Adrenal gland (tissue), 5 donors: ENCODE measurements at regions not wholly inside any gene's neighbourhood (a gene's known extent, or its start where the extent isn't known, plus 50 kb on each side); places are given as distances from the start of the nearest gene placed in this dataset.

Experiments used
- CTCF ChIP-seq, 6 experiments: fragments of 450-650 bp in 4 of 6; fragments of 200-600 bp in 2 of 6; sonication (generic) in 1 of 6; IDR thresholded peaks; 1 replicate in 5 of 6; 2 replicates in 1 of 6; pipeline versions ENCODE4 v1.5.1 to v1.8.0; 2016 to 2021; ENCODE audit warnings: antibody characterized with exemption in 6 of 6, mild to moderate bottlenecking in 2 of 6, moderate library complexity in 1 of 6
- POLR2A ChIP-seq, 2 donors: fragments of 450-650 bp; IDR thresholded peaks; one replicate each; pipeline ENCODE4 v1.6.1; 2017; ENCODE audit warnings: antibody characterized with exemption in 2 of 2, mild to moderate bottlenecking in 2 of 2, moderate library complexity in 1 of 2
- donor health status: DM: no; HTN: no; CAD: no.

- TF ChIP-seq CTCF (IDR thresholded peaks at IDR 0.05) = no peak
- no peak for TF ChIP-seq POLR2A (IDR thresholded peaks at IDR 0.05)
Observed at GRCh38 chr16:86257546-86257945, 252.8 kb upstream of the FOXF1 start.
